Hepatocyte (in vitro differentiated cells): ENCODE measurements at regions not wholly inside any gene's neighbourhood (a gene's known extent, or its start where the extent isn't known, plus 50 kb on each side); places are given as distances from the start of the nearest gene placed in this dataset.

ENCODE experiments used
- DNase-seq: peaks from one replicate; pipeline ENCODE4 v3.0.0-alpha.2; 2016; ENCODE audit warnings: low spot score
- H2AFZ ChIP-seq: fragments of 200-600 bp; sonication (generic); 2 replicates; pipeline ENCODE4 v1.6.0; 2016; ENCODE audit warnings: antibody characterized with exemption, mild to moderate bottlenecking
- H3K27ac ChIP-seq: fragments of 200-600 bp; sonication (generic); 2 replicates; pipeline ENCODE4 v1.5.1; 2016; ENCODE audit warnings: mild to moderate bottlenecking
- H3K27me3 ChIP-seq: fragments of 200-600 bp; sonication (generic); 2 replicates; pipeline ENCODE4 v1.6.1; 2016
- H3K36me3 ChIP-seq: fragments of 200-600 bp; sonication (generic); replicated peaks from 2 replicates; pipeline ENCODE4 v1.5.1; 2016; ENCODE audit warnings: low read depth; ENCODE audit not compliant: insufficient read depth
- H3K4me1 ChIP-seq: fragments of 200-600 bp; sonication (generic); 2 replicates; pipeline ENCODE4 v1.5.1; 2016; ENCODE audit warnings: mild to moderate bottlenecking, moderate library complexity; ENCODE audit not compliant: insufficient read depth
- H3K4me2 ChIP-seq: fragments of 200-600 bp; sonication (generic); 2 replicates; pipeline ENCODE4 v1.6.0; 2016
- H3K4me3 ChIP-seq: fragments of 200-600 bp; sonication (generic); 2 replicates; pipeline ENCODE4 v1.5.1; 2016; ENCODE audit warnings: mild to moderate bottlenecking
- H3K79me2 ChIP-seq: fragments of 200-600 bp; sonication (generic); 2 replicates; pipeline ENCODE4 v1.6.0; 2017; ENCODE audit warnings: mild to moderate bottlenecking
- H3K9me2 ChIP-seq: fragments of 200-600 bp; sonication (generic); replicated peaks from 2 replicates; pipeline ENCODE4 v1.6.0; 2017; ENCODE audit warnings: mild to moderate bottlenecking; ENCODE audit not compliant: insufficient read depth
- H3K9me3 ChIP-seq: fragments of 200-600 bp; sonication (generic); 2 replicates; pipeline ENCODE4 v1.5.1; 2016; ENCODE audit warnings: low read depth, mild to moderate bottlenecking
- H4K20me1 ChIP-seq: fragments of 200-600 bp; sonication (generic); 2 replicates; pipeline ENCODE4 v1.6.0; 2016; ENCODE audit warnings: mild to moderate bottlenecking; ENCODE audit not compliant: insufficient read depth, poor library complexity, severe bottlenecking
- EZH2 ChIP-seq: fragments of 200-600 bp; sonication (generic); IDR thresholded peaks from 2 replicates; pipeline ENCODE4 v1.6.1; 2016; ENCODE audit warnings: antibody characterized with exemption, mild to moderate bottlenecking, borderline replicate concordance
- EZH2phosphoT487 ChIP-seq: fragments of 200-600 bp; sonication (generic); IDR thresholded peaks from one replicate; pipeline ENCODE4 v1.6.1; 2018; ENCODE audit warnings: antibody characterized with exemption, mild to moderate bottlenecking, low read depth, moderate library complexity; ENCODE audit not compliant: unreplicated experiment, severe bottlenecking
- WGBS: methylation state at CpG from one replicate; pipeline ENCODE4 v1.1.6; 2016; ENCODE audit warnings: low lambda C conversion rate; ENCODE audit errors: missing lambda C conversion rate; 5-methylcytosine and 5-hydroxymethylcytosine counted together
- TF ChIP-seq, protein P1 (sequence below): fragments of 200-600 bp; sonication (generic); IDR thresholded peaks from 2 replicates; pipeline ENCODE4 v1.5.1; 2016; ENCODE audit warnings: antibody characterized with exemption, mild to moderate bottlenecking; ENCODE audit not compliant: poor library complexity

DNA sequence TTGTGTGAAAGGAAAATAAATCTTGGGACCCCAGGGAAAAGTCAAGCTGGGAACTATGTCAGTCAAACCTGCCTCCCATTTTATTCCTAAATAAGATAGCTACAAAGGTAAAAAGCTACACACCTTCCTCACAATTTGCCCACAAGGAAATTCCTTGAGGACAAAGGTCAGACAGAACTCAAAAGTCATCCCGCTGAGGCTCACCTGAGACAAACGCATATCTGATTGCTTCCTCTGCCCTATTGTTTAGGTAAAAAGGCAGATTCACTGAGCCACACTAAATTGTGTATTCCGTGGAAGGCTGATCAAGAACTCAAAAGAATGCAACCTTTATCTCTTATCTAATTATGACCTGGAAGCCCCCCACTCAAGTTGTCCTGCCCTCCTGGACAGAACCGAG, 58.7 kb upstream of the MAML3 start:
- peak; percentile 12 for DNase-seq
- TF ChIP-seq EZH2, result no peak
- no peak for TF ChIP-seq EZH2phosphoT487
- TF ChIP-seq, protein P1, sequence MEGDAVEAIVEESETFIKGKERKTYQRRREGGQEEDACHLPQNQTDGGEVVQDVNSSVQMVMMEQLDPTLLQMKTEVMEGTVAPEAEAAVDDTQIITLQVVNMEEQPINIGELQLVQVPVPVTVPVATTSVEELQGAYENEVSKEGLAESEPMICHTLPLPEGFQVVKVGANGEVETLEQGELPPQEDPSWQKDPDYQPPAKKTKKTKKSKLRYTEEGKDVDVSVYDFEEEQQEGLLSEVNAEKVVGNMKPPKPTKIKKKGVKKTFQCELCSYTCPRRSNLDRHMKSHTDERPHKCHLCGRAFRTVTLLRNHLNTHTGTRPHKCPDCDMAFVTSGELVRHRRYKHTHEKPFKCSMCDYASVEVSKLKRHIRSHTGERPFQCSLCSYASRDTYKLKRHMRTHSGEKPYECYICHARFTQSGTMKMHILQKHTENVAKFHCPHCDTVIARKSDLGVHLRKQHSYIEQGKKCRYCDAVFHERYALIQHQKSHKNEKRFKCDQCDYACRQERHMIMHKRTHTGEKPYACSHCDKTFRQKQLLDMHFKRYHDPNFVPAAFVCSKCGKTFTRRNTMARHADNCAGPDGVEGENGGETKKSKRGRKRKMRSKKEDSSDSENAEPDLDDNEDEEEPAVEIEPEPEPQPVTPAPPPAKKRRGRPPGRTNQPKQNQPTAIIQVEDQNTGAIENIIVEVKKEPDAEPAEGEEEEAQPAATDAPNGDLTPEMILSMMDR, result no peak
- Histone ChIP-seq H3K27ac (peak overlapping the region; percentile 86), H3K4me1 (peaks cover 7% of the 10 kb centered on the region), H3K27me3 (no peaks in the 10 kb centered on the region), H2AFZ (no peak overlapping the region), H3K36me3 (no peaks in the 10 kb centered on the region), H3K79me2 (no peaks in the 10 kb centered on the region), H3K9me3 (no peaks in the 10 kb centered on the region), H3K4me3 (no peak overlapping the region), H4K20me1 (no peaks in the 10 kb centered on the region), H3K9me2 (no peaks in the 10 kb centered on the region), H3K4me2 (peak overlapping the region; percentile 32)
- WGBS, result 33% methylated on average over 4 of the region's 4 CpGs

DNA sequence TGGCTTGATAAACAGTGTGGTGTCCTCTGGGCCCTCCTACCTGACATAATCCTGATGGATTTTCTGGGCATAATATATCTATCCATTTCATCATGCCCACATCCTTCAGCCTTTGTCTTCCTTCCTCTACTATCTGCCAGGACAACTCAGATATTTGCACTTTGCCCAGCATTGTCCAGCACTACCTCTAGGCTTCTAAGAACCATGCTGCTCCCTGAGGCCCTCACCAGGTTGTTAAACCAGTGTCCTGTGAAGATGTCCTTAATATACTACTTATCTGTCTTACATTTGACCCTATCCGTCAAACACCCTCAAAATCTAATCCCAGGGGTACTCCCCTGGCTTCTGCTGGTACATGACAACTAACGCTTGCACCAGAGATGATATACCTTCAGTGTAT, 58.2 kb upstream of the MAML3 start:
- 91% methylated on average over 2 of the region's 2 CpGs for WGBS
- no peaks in the 10 kb centered on the region for H3K9me3 ChIP-seq
- no peaks in the 10 kb centered on the region for H4K20me1 ChIP-seq
- H3K4me2 ChIP-seq, result no peak overlapping the region
- TF ChIP-seq EZH2phosphoT487 (no peak), EZH2 (no peak)
- TF ChIP-seq, protein P1, result no peak
- no peaks in the 10 kb centered on the region for H3K36me3 ChIP-seq
- no peak overlapping the region for H3K4me3 ChIP-seq
- H3K4me1 ChIP-seq, result peaks cover 7% of the 10 kb centered on the region
- DNase-seq, result no peak
- no peak overlapping the region for H2AFZ ChIP-seq
- H3K9me2 ChIP-seq, result no peaks in the 10 kb centered on the region
- H3K27me3 ChIP-seq, result no peaks in the 10 kb centered on the region
- peak overlapping the region; percentile 86 for H3K27ac ChIP-seq
- no peaks in the 10 kb centered on the region for H3K79me2 ChIP-seq

DNA sequence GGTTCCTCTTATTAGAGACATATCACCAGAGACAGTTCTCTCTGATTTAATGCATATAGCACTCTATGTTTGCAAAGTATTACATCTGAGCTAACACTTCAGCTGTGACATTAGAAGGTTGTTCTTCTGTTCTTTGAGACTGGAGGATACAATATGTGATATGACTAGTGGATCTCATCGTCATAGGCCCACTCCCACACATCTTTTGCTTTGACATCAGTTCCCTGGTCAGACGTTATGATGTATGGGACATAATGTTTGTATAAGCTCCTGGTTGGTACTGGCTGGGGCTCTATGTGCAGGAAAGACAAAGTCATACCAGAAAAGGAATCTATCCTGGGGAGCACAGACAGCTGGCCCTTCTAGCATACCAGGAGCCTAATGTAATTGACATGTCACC, 57.7 kb upstream of the MAML3 start:
- 91% methylated on average over 2 of the region's 2 CpGs for WGBS
- Histone ChIP-seq H3K79me2 (no peaks in the 10 kb centered on the region), H3K9me3 (no peaks in the 10 kb centered on the region), H3K36me3 (no peaks in the 10 kb centered on the region), H3K27me3 (no peaks in the 10 kb centered on the region), H2AFZ (no peak overlapping the region), H4K20me1 (no peaks in the 10 kb centered on the region), H3K9me2 (no peaks in the 10 kb centered on the region), H3K4me3 (no peak overlapping the region), H3K4me2 (no peak overlapping the region), H3K27ac (peak overlapping the region; percentile 86), H3K4me1 (peaks cover 7% of the 10 kb centered on the region)
- TF ChIP-seq, protein P1, result no peak
- TF ChIP-seq EZH2phosphoT487 (no peak), EZH2 (no peak)
- DNase-seq, result no peak

DNA sequence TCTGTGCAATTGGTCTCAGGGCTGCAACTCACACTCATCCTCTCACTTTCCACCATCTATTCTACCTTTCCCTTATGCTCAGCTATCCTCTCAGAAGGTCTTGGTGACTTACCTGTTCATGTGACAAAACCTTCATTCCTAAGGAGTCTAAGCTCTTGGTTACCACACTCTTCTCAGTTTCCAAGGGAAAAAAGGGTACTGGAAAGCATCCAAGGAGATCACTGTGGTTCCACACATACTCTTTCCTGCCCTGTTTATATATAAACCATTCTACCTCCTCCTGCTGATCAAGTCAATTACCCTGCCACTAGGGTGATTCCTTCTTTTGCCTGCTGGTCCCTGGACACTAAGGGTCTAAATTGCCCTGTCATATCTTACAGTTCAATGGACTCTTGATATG, 57.2 kb upstream of the MAML3 start:
- Histone ChIP-seq H3K9me3 (no peaks in the 10 kb centered on the region), H3K4me1 (peaks cover 7% of the 10 kb centered on the region), H4K20me1 (no peaks in the 10 kb centered on the region), H3K79me2 (no peaks in the 10 kb centered on the region), H3K36me3 (no peaks in the 10 kb centered on the region), H3K27ac (no peak overlapping the region), H3K9me2 (no peaks in the 10 kb centered on the region), H2AFZ (no peak overlapping the region), H3K27me3 (no peaks in the 10 kb centered on the region), H3K4me2 (no peak overlapping the region), H3K4me3 (no peak overlapping the region)
- no peak for DNase-seq
- TF ChIP-seq, protein P1, result no peak
- TF ChIP-seq EZH2phosphoT487, result no peak
- TF ChIP-seq EZH2, result no peak
